Astrocyte (in vitro differentiated cells and primary cell): ENCODE measurements at regions not wholly inside any gene's neighbourhood (a gene's known extent, or its start where the extent isn't known, plus 50 kb on each side); places are given as distances from the start of the nearest gene placed in this dataset.

Source experiments
- EZH2 ChIP-seq: IDR thresholded peaks from 2 replicates; pipeline ENCODE4 v1.6.1; 2012; ENCODE audit warnings: mild to moderate bottlenecking, low read length, inconsistent platforms; ENCODE audit not compliant: insufficient read depth
- TF ChIP-seq, protein P1 (sequence below): IDR thresholded peaks from 2 replicates; pipeline ENCODE4 v1.5.1; 2011; ENCODE audit warnings: low read depth, mild to moderate bottlenecking, inconsistent platforms, low read length, moderate library complexity; ENCODE audit not compliant: insufficient read depth

DNA sequence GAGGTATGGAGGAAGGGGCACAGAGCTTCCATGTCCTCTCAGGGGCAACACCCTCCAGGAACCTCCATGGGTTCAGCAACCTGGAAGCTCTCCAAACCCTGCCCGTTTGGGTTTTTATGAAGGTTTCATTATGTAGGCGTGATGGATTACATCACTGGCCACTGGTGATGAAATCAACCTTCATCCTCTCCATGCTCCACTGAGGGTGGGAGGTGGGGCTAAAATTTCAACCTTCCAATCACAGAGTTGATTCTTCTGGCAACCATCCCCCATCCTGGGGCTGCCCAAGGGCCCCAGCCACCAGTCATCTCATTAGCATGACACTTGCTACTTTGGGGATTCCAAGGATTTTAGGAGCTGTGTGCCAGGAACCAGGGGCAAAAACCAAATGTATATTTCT lies 90.1 kb downstream of the TEX36 start:
- TF ChIP-seq, protein P1, sequence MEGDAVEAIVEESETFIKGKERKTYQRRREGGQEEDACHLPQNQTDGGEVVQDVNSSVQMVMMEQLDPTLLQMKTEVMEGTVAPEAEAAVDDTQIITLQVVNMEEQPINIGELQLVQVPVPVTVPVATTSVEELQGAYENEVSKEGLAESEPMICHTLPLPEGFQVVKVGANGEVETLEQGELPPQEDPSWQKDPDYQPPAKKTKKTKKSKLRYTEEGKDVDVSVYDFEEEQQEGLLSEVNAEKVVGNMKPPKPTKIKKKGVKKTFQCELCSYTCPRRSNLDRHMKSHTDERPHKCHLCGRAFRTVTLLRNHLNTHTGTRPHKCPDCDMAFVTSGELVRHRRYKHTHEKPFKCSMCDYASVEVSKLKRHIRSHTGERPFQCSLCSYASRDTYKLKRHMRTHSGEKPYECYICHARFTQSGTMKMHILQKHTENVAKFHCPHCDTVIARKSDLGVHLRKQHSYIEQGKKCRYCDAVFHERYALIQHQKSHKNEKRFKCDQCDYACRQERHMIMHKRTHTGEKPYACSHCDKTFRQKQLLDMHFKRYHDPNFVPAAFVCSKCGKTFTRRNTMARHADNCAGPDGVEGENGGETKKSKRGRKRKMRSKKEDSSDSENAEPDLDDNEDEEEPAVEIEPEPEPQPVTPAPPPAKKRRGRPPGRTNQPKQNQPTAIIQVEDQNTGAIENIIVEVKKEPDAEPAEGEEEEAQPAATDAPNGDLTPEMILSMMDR: no peak
- TF ChIP-seq EZH2: no peak
